KMS-11 (cell line): ENCODE measurements at regions not wholly inside any gene's neighbourhood (a gene's known extent, or its start where the extent isn't known, plus 50 kb on each side); places are given as distances from the start of the nearest gene placed in this dataset.

Experiments
- H2AFZ ChIP-seq: fragments of 200-600 bp; sonication (generic); 2 replicates; pipeline ENCODE4 v1.6.1; 2016; ENCODE audit warnings: antibody characterized with exemption, mixed run types, low read depth
- H3K27ac ChIP-seq: fragments of 200-600 bp; sonication (generic); 2 replicates; pipeline ENCODE4 v1.6.1; 2016; ENCODE audit warnings: mild to moderate bottlenecking, mixed run types
- H3K27me3 ChIP-seq: fragments of 200-600 bp; sonication (generic); 2 replicates; pipeline ENCODE4 v1.6.1; 2017; ENCODE audit warnings: mild to moderate bottlenecking, low read depth, mixed run types, moderate library complexity; ENCODE audit not compliant: insufficient read depth
- H3K36me3 ChIP-seq: fragments of 200-600 bp; sonication (generic); 2 replicates; pipeline ENCODE4 v1.6.1; 2017; ENCODE audit warnings: mild to moderate bottlenecking, mixed run types; ENCODE audit not compliant: insufficient read depth
- H3K4me1 ChIP-seq: fragments of 200-600 bp; sonication (generic); 2 replicates; pipeline ENCODE4 v1.6.1; 2016; ENCODE audit warnings: mild to moderate bottlenecking, low read depth, mixed run types; ENCODE audit not compliant: poor library complexity, severe bottlenecking
- H3K4me2 ChIP-seq: fragments of 200-600 bp; sonication (generic); 2 replicates; pipeline ENCODE4 v1.7.0; 2016; ENCODE audit warnings: mild to moderate bottlenecking, mixed run types
- H3K4me3 ChIP-seq: fragments of 200-600 bp; sonication (generic); IDR thresholded peaks from 2 replicates; pipeline ENCODE4 v1.6.1; 2017; ENCODE audit warnings: low read depth, low read length, mixed read lengths; ENCODE audit not compliant: insufficient read depth
- H3K79me2 ChIP-seq: fragments of 200-600 bp; sonication (generic); 2 replicates; pipeline ENCODE4 v1.6.1; 2016; ENCODE audit warnings: low read depth, mixed run types; ENCODE audit not compliant: insufficient read depth
- H3K9ac ChIP-seq: fragments of 200-600 bp; sonication (generic); 2 replicates; pipeline ENCODE4 v1.6.1; 2016; ENCODE audit warnings: mild to moderate bottlenecking, mixed run types
- H4K20me1 ChIP-seq: fragments of 200-600 bp; sonication (generic); 2 replicates; pipeline ENCODE4 v1.6.1; 2016; ENCODE audit warnings: mild to moderate bottlenecking, mixed run types; ENCODE audit not compliant: insufficient read depth
- CTCF ChIP-seq: fragments of 200-600 bp; sonication (generic); conservative IDR thresholded peaks from 2 replicates; pipeline ENCODE4 v1.6.1; 2017; ENCODE audit warnings: low read depth, mild to moderate bottlenecking, antibody characterized with exemption, low read length, moderate library complexity, mixed read lengths

DNA sequence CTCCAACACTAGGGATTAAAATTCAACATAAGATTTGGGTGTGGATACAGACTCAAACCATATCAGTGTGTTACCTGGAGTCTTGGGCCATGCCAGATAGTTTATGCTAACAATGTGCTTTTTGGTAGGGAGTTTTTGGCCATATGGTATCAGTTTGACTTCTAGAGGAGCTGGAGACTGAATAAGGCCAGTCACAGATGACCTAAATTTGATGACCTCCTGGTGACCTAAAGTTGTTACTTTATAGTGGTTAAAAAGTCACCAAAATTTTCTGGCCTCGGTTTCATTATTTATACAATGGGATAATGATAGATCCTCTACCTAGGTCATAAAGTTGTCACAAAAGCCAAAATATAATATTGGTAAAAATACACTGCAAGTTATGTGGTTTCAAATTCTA, 877.1 kb downstream of the RAPGEF2 start:
- H3K4me3 ChIP-seq = no peak overlapping the region
- no peaks in the 10 kb centered on the region for H3K27me3 ChIP-seq
- no peaks in the 10 kb centered on the region for H3K36me3 ChIP-seq
- H3K79me2 ChIP-seq = no peaks in the 10 kb centered on the region
- no peak overlapping the region for H3K9ac ChIP-seq
- no peak for TF ChIP-seq CTCF
- no peak overlapping the region for H3K27ac ChIP-seq
- H2AFZ ChIP-seq = no peak overlapping the region
- H3K4me1 ChIP-seq = peaks cover 20% of the 10 kb centered on the region
- H4K20me1 ChIP-seq = no peaks in the 10 kb centered on the region
- H3K4me2 ChIP-seq = no peak overlapping the region

GRCh38 chr4:159980826-159981468, 878.1 kb downstream of the RAPGEF2 start:
- no peak overlapping the region for H3K4me2 ChIP-seq
- no peak overlapping the region for H3K27ac ChIP-seq
- H2AFZ ChIP-seq = no peak overlapping the region
- H3K27me3 ChIP-seq = no peaks in the 10 kb centered on the region
- H4K20me1 ChIP-seq = no peaks in the 10 kb centered on the region
- H3K4me3 ChIP-seq = no peak overlapping the region
- H3K9ac ChIP-seq = no peak overlapping the region
- H3K79me2 ChIP-seq = no peaks in the 10 kb centered on the region
- TF ChIP-seq CTCF = no peak
- H3K36me3 ChIP-seq = no peaks in the 10 kb centered on the region
- H3K4me1 ChIP-seq = peaks cover 20% of the 10 kb centered on the region

- Histone ChIP-seq H3K4me3 (no peak overlapping the region), H3K9ac (no peak overlapping the region), H3K79me2 (no peaks in the 10 kb centered on the region), H4K20me1 (no peaks in the 10 kb centered on the region), H3K27ac (no peak overlapping the region), H3K27me3 (no peaks in the 10 kb centered on the region), H3K4me1 (peaks cover 20% of the 10 kb centered on the region), H3K4me2 (no peak overlapping the region), H2AFZ (no peak overlapping the region), H3K36me3 (no peaks in the 10 kb centered on the region)
- no peak for TF ChIP-seq CTCF
These were observed 878.6 kb downstream of the RAPGEF2 start for GRCh38 chr4:159981469-159981856.

DNA sequence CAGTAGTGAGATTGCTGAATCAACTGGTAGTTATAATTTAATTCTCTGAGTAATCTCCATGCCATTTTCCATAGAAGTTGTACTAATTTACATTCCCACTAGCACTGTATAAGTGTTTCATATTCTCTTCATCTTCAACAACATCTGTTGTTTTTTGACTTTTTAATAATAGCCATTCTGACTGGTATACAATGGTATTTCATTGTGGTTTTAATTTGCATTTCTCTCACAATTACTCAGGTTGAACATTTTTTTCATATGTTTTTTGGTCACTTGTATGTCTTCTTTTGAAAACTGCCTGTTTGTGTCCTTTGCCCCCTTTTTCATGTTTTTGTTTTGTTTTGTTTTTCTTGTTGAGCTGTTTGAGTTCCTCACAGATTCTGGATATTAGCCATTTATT, 880.2 kb downstream of the RAPGEF2 start:
- H3K27ac ChIP-seq = no peak overlapping the region
- no peak overlapping the region for H3K4me3 ChIP-seq
- no peak overlapping the region for H3K9ac ChIP-seq
- no peak overlapping the region for H2AFZ ChIP-seq
- no peaks in the 10 kb centered on the region for H3K36me3 ChIP-seq
- H3K27me3 ChIP-seq = no peaks in the 10 kb centered on the region
- TF ChIP-seq CTCF = no peak
- H4K20me1 ChIP-seq = no peaks in the 10 kb centered on the region
- H3K4me2 ChIP-seq = no peak overlapping the region
- H3K79me2 ChIP-seq = no peaks in the 10 kb centered on the region
- H3K4me1 ChIP-seq = peaks cover 20% of the 10 kb centered on the region
